Coronary artery (tissue), 2 donors: ENCODE measurements at regions not wholly inside any gene's neighbourhood (a gene's known extent, or its start where the extent isn't known, plus 50 kb on each side); places are given as distances from the start of the nearest gene placed in this dataset.

Source experiments
- DNase-seq: peaks from one replicate; pipeline ENCODE4 v3.0.0-alpha.2; 2017; ENCODE audit warnings: low spot score
- H3K27ac ChIP-seq, 2 donors: fragments of 200-600 bp; sonication (generic); one replicate each; pipeline ENCODE4 v1.5.1; 2016 to 2019
- H3K4me3 ChIP-seq: fragments of 200-600 bp; sonication (generic); 2 replicates; pipeline ENCODE4 v1.5.1; 2016; ENCODE audit warnings: mild to moderate bottlenecking, moderate library complexity
- CTCF ChIP-seq: fragments of 200-600 bp; sonication (generic); IDR thresholded peaks from one replicate; pipeline ENCODE4 v1.5.1; 2019; ENCODE audit warnings: antibody characterized with exemption

DNA sequence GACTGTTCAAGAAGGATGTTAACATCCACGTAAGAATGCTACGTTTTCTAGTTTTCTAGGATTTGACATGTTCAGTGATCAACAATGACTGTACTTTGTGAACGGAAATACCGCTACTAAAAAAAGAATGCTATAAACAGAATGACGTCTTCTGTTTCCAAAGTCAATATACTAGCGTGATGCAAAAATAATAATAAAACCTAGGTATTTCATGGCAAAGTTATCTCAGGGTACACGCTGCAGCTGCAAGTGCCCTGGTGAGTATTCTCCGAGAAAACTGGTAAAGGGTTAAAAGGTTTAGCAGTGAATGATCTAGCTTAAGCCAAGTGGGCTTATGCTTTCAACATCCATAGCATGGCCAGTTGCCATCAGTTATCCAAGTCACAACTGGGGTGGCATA, 653.3 kb upstream of the PFKP start:
- DNase-seq, result no peak
- no peak for TF ChIP-seq CTCF
- no peak overlapping the region for H3K27ac ChIP-seq
- H3K4me3 ChIP-seq, result no peak overlapping the region

DNA sequence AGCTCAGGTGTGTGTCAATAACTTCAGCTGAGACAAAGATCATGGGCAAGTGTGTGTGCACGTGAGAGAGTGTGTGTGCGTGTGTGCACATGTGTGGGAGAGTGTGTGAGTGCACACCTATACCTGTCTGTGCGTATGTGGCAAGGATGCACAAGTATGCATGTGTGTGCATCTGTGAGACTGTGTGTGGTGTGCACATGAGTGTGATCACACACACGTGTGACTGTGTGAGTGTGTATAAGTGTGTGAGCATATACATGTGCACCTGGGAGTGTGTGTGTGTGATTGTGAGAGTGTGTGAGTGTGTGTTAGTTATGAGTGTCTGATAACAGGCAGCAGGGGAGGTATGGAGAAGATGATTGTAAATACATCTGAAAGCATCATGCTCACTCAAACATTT, 657.3 kb upstream of the PFKP start:
- DNase-seq, result no peak
- Histone ChIP-seq H3K4me3 (no peak overlapping the region), H3K27ac (no peak overlapping the region)
- no peak for TF ChIP-seq CTCF

DNA sequence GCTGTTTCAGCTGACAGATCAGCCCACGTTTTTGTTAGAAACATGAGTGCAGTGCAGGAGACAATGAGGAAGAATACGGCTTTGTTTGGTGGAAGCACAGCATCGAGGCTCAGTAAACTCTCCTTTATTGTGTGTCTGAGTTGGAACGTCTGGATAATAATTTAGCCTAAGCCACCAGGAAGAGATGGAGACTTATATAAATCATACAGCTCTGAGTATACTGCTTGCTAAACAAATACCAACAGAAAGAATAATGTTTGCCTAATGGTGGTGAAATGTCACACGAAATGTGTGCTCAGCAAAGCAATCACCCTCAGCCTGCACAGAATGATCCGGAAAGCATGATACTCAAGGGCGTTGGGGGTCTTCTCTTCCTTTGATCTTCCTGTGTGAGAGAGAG, 664.1 kb upstream of the ADARB2 start:
- no peak for DNase-seq
- Histone ChIP-seq H3K4me3 (no peak overlapping the region), H3K27ac (no peak overlapping the region)
- TF ChIP-seq CTCF, result no peak

- no peak overlapping the region for H3K27ac ChIP-seq
- no peak for DNase-seq
- no peak overlapping the region for H3K4me3 ChIP-seq
- TF ChIP-seq CTCF, result no peak
Measured at GRCh38 chr10:2399482-2399881, 662.2 kb upstream of the ADARB2 start.

DNA sequence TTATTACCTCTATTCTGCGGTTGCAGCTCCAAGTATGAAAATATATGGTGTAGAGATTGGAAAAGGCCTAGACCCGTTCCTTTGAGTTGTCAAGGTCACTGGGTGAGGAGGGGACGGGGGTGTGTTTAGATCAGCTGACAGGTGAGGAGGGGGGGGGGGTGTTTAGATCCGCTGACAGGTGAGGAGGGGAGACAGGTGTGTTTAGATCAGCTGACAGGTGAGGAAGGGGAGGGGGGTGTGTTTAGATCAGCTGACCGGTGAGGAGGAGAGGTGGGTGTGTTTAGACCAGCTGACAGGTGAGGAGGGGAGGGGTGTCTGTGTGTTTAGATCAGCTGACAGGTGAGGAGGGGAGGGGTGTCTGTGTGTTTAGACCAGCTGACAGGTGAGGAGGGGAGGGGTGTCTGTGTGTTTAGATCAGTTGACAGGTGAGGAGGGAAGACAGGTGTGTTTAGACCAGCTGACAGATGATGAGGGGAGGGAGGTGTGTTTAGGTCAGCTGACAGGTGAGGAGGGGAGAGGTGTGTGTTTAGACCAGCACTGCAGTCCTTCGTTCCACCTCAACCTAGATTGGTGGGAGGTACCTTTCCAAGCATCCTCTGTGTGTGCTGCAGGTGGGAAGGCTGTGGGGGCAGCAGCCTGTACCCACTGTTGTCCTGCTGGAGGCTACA, 655.0 kb upstream of the ADARB2 start:
- DNase-seq, result peak; percentile 75
- H3K4me3 ChIP-seq, result no peak overlapping the region
- no peak for TF ChIP-seq CTCF

GRCh38 chr10:2387672-2388071, 650.3 kb upstream of the ADARB2 start:
- no peak for TF ChIP-seq CTCF
- Histone ChIP-seq H3K4me3 (no peak overlapping the region), H3K27ac (no peak overlapping the region)
- no peak for DNase-seq

More for the DNA sequence above, 655.0 kb upstream of the ADARB2 start:
- no peak overlapping the region for H3K27ac ChIP-seq

DNA sequence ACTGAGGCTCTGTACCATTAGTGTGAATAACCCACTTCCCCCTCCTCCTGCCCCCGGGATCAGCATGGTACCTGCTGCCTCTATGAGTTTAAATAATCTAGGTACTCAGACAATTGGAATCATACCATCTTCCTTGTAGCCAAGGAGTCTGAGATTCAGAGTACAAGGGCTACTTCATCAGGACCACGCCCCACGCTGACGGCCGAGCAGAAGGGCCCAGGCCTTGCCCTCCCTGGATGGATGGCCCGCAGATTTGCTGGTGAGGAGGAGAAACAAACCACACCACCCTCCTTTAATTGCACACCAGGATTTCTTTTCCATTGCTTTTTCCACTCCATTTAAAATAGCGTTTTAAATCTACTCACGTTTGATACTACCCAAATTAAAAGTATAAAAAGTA, 649.9 kb upstream of the ADARB2 start:
- no peak overlapping the region for H3K4me3 ChIP-seq
- H3K27ac ChIP-seq, result no peak overlapping the region
- TF ChIP-seq CTCF, result no peak
- no peak for DNase-seq
